OCI-LY7 (cell line): ENCODE measurements at regions not wholly inside any gene's neighbourhood (a gene's known extent, or its start where the extent isn't known, plus 50 kb on each side); places are given as distances from the start of the nearest gene placed in this dataset.

ENCODE experiments used
- BruUV-seq: library from RNA; stranded (reverse); fragments of 400-500 nt; replicated peaks from 2 replicates; lab custom pipeline; 2021; lab: Mats Ljungman, UMichigan
- CTCF ChIA-PET: fragments of 300-600 bp; sonication (Branson Sonifier 250); formaldehyde crosslinking; loops from one replicate; lab custom pipeline; 2022; ENCODE audit warnings: antibody characterized with exemption; ENCODE audit not compliant: unreplicated experiment; lab: Charles Lee
- POLR2A ChIA-PET: fragments of 300-600 bp; sonication (Branson Sonifier 250); formaldehyde crosslinking; loops from one replicate; lab custom pipeline; 2022; ENCODE audit warnings: antibody characterized with exemption; lab: Charles Lee
- DNase-seq: peaks from one replicate; pipeline ENCODE4 v3.0.0-alpha.2; 2015; ENCODE audit warnings: low spot score
- H2AFZ ChIP-seq: fragments of 200-600 bp; sonication (generic), shearing (Covaris generic); 2 replicates; pipeline ENCODE4 v1.6.1; 2014; ENCODE audit warnings: mild to moderate bottlenecking, antibody characterized with exemption, low read length, moderate library complexity
- H3K27ac ChIP-seq: fragments of 200-600 bp; sonication (generic); 2 replicates; pipeline ENCODE4 v1.5.1; 2014; ENCODE audit warnings: mixed run types, low read depth, mild to moderate bottlenecking, moderate library complexity, low read length, inconsistent platforms; ENCODE audit not compliant: poor library complexity, severe bottlenecking
- H3K36me3 ChIP-seq: fragments of 200-600 bp; sonication (generic); 2 replicates; pipeline ENCODE4 v1.6.1; 2014; ENCODE audit warnings: mild to moderate bottlenecking, antibody characterized with exemption, low read length, moderate library complexity, mixed read lengths; ENCODE audit not compliant: insufficient read depth
- H3K4me1 ChIP-seq: fragments of 200-600 bp; sonication (generic); 2 replicates; pipeline ENCODE4 v1.5.1; 2014; ENCODE audit warnings: mild to moderate bottlenecking, low read length; ENCODE audit not compliant: insufficient read depth, poor library complexity, severe bottlenecking
- H3K4me2 ChIP-seq: fragments of 200-600 bp; sonication (generic); 2 replicates; pipeline ENCODE4 v1.6.1; 2014; ENCODE audit warnings: mild to moderate bottlenecking, low read length
- H3K4me3 ChIP-seq: fragments of 200-600 bp; sonication (generic); 2 replicates; pipeline ENCODE4 v1.5.1; 2014; ENCODE audit warnings: mild to moderate bottlenecking, low read depth, low read length; ENCODE audit not compliant: poor library complexity, severe bottlenecking
- H3K79me2 ChIP-seq: fragments of 200-600 bp; sonication (generic); 2 replicates; pipeline ENCODE4 v1.6.1; 2016; ENCODE audit warnings: low read depth, mild to moderate bottlenecking, low read length, moderate library complexity, mixed read lengths; ENCODE audit not compliant: insufficient read depth
- H3K9me2 ChIP-seq: fragments of 200-600 bp; sonication (generic); 2 replicates; pipeline ENCODE4 v1.6.1; 2016; ENCODE audit warnings: mild to moderate bottlenecking, low read length, mixed read lengths; ENCODE audit not compliant: insufficient read depth
- H3K9me3 ChIP-seq: fragments of 200-600 bp; sonication (generic); 2 replicates; pipeline ENCODE4 v1.6.1; 2014; ENCODE audit warnings: mild to moderate bottlenecking, mixed run types, low read length, mixed read lengths
- H4K20me1 ChIP-seq: fragments of 200-600 bp; sonication (generic); 2 replicates; pipeline ENCODE4 v1.6.1; 2014; ENCODE audit warnings: mild to moderate bottlenecking, antibody characterized with exemption, low read length, moderate library complexity, mixed read lengths; ENCODE audit not compliant: insufficient read depth
- CTCF ChIP-seq: fragments of 200-600 bp; sonication (generic); conservative IDR thresholded peaks from 2 replicates; pipeline ENCODE4 v1.5.1; 2014; ENCODE audit warnings: mild to moderate bottlenecking, antibody characterized with exemption, low read length, moderate library complexity, mixed read lengths
- EZH2phosphoT487 ChIP-seq: fragments of 200-600 bp; sonication (generic); IDR thresholded peaks from 2 replicates; pipeline ENCODE4 v1.6.1; 2018; ENCODE audit warnings: low read depth, borderline replicate concordance, mild to moderate bottlenecking, mixed run types, antibody characterized with exemption, low read length, moderate library complexity, mixed read lengths
- intact Hi-C: fragments of 100-400 bp; cut with micrococcal nuclease; formaldehyde crosslinking; loops from one replicate; pipeline ENCODE4 v1.10.0; 2022; ENCODE audit not compliant: unreplicated experiment

DNA sequence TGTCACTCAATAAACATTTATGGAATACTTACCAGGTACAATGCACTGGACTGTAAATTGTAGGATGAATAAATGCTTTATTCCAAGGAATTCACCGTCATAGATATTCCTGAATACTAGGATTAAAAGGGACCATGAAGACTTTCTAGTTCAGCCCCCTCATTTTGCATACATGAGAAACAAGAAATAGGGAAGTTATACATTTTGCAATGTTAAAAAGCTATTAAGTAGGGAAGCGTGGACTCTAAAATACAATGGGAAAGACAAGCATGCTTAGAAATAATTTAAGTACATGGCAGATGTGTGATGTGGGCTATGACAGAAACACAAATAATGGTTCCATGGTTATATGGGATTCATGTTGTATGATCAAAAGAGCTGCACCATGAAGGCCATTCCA is 89.4 kb upstream of the SYT10 start:
- ChIA-PET POLR2A (no interaction called here), CTCF (no interaction called here)
- no peaks in the 10 kb centered on the region for H3K79me2 ChIP-seq
- TF ChIP-seq EZH2phosphoT487 (no peak), CTCF (no peak)
- BruUV-seq, result no TSS peak
- H3K4me1 ChIP-seq, result no peaks in the 10 kb centered on the region
- H3K9me2 ChIP-seq, result no peaks in the 10 kb centered on the region
- H4K20me1 ChIP-seq, result no peaks in the 10 kb centered on the region
- H3K9me3 ChIP-seq, result no peaks in the 10 kb centered on the region
- H2AFZ ChIP-seq, result no peak overlapping the region
- H3K36me3 ChIP-seq, result no peaks in the 10 kb centered on the region
- H3K27ac ChIP-seq, result no peak overlapping the region
- H3K4me3 ChIP-seq, result no peak overlapping the region
- no peak overlapping the region for H3K4me2 ChIP-seq
- no peak for DNase-seq
- intact Hi-C loops, result no loop called here

- Histone ChIP-seq H3K36me3 (no peaks in the 10 kb centered on the region), H3K4me3 (no peak overlapping the region), H3K27ac (no peak overlapping the region), H4K20me1 (no peaks in the 10 kb centered on the region), H3K79me2 (no peaks in the 10 kb centered on the region), H3K4me1 (no peaks in the 10 kb centered on the region), H3K4me2 (no peak overlapping the region), H2AFZ (no peak overlapping the region), H3K9me3 (no peaks in the 10 kb centered on the region), H3K9me2 (no peaks in the 10 kb centered on the region)
- intact Hi-C loops, result no loop called here
- BruUV-seq, result no TSS peak
- POLR2A ChIA-PET, result no interaction called here
- DNase-seq, result no peak
- CTCF ChIA-PET, result no interaction called here
- TF ChIP-seq EZH2phosphoT487 (no peak), CTCF (no peak)
Observed at GRCh38 chr12:33529810-33530209, 90.2 kb upstream of the SYT10 start.

- Histone ChIP-seq H3K9me3 (no peaks in the 10 kb centered on the region), H3K27ac (no peak overlapping the region), H2AFZ (no peak overlapping the region), H3K4me1 (no peaks in the 10 kb centered on the region), H3K9me2 (no peaks in the 10 kb centered on the region), H3K4me2 (no peak overlapping the region), H3K4me3 (no peak overlapping the region), H3K79me2 (no peaks in the 10 kb centered on the region), H4K20me1 (no peaks in the 10 kb centered on the region), H3K36me3 (no peaks in the 10 kb centered on the region)
- ChIA-PET CTCF (no interaction called here), POLR2A (no interaction called here)
- intact Hi-C loops, result no loop called here
- DNase-seq, result no peak
- no peak for TF ChIP-seq EZH2phosphoT487
- no peak for TF ChIP-seq CTCF
- no TSS peak for BruUV-seq
Observed at GRCh38 chr12:33531261-33531660, 91.6 kb upstream of the SYT10 start.
